ENCODE measurements at regions not wholly inside any gene's neighbourhood (a gene's known extent, or its start where the extent isn't known, plus 50 kb on each side); places are given as distances from the start of the nearest gene placed in this dataset.

GRCh38 chr7:106183952-106184351 lies 71.8 kb upstream of the SYPL1 start:
- no peak for DNase-seq (ENCODE audit: low spot score in 2 of 2)
- H3K4me3 ChIP-seq (ENCODE audit: low read depth, poor library complexity, severe bottlenecking): no peak overlapping the region
- intact Hi-C loops (cut with DNase I; ENCODE audit: low total_unique reads): no loop called here
- 79 to 87% methylated on average over 3 of the region's 3 CpGs for WGBS, 2 donors
- TF ChIP-seq CTCF (IDR thresholded peaks at IDR 0.05): no peak
- no peak for TF ChIP-seq POLR2A (IDR thresholded peaks at IDR 0.05)

- DNase-seq (ENCODE audit: low spot score in 2 of 2): no peak
- H3K4me3 ChIP-seq (ENCODE audit: low read depth, poor library complexity, severe bottlenecking): no peak overlapping the region
- 96 to 97% methylated on average over 1 of the region's 1 CpG for WGBS, 2 donors
- intact Hi-C loops (cut with DNase I; ENCODE audit: low total_unique reads): no loop called here
- TF ChIP-seq CTCF (IDR thresholded peaks at IDR 0.05): no peak
- no peak for TF ChIP-seq POLR2A (IDR thresholded peaks at IDR 0.05)
These were observed 70.8 kb upstream of the SYPL1 start for GRCh38 chr7:106182904-106183303.

- intact Hi-C loops (cut with DNase I; ENCODE audit: low total_unique reads): no loop called here
- DNase-seq (ENCODE audit: low spot score in 2 of 2): no peak
- 89 to 93% methylated on average over 4 of the region's 4 CpGs for WGBS, 2 donors
- no peak for TF ChIP-seq CTCF (IDR thresholded peaks at IDR 0.05)
- no peak for TF ChIP-seq POLR2A (IDR thresholded peaks at IDR 0.05)
- H3K4me3 ChIP-seq (ENCODE audit: low read depth, poor library complexity, severe bottlenecking): no peak overlapping the region
These were observed 69.7 kb upstream of the SYPL1 start for GRCh38 chr7:106181658-106182265.

- TF ChIP-seq POLR2A (IDR thresholded peaks at IDR 0.05): no peak
- TF ChIP-seq CTCF (IDR thresholded peaks at IDR 0.05): no peak
- H3K4me3 ChIP-seq (ENCODE audit: low read depth, poor library complexity, severe bottlenecking): no peak overlapping the region
- peak; percentile 47 to 89 for DNase-seq (ENCODE audit: low spot score in 2 of 2)
- WGBS, 2 donors: 49 to 71% methylated on average over 7 of the region's 7 CpGs
- intact Hi-C loops (cut with DNase I; ENCODE audit: low total_unique reads): no loop called here
These were observed 68.6 kb upstream of the SYPL1 start for GRCh38 chr7:106180721-106181120.

GRCh38 chr7:106179256-106179655 lies 67.1 kb upstream of the SYPL1 start:
- no peak overlapping the region for H3K4me3 ChIP-seq (ENCODE audit: low read depth, poor library complexity, severe bottlenecking)
- 93 to 96% methylated on average over 4 of the region's 4 CpGs for WGBS, 2 donors
- TF ChIP-seq CTCF (IDR thresholded peaks at IDR 0.05): no peak
- no peak for TF ChIP-seq POLR2A (IDR thresholded peaks at IDR 0.05)
- intact Hi-C loops (cut with DNase I; ENCODE audit: low total_unique reads): no loop called here
- DNase-seq (ENCODE audit: low spot score in 2 of 2): no peak

- WGBS, 2 donors: 90 to 93% methylated on average over 3 of the region's 3 CpGs
- TF ChIP-seq CTCF (IDR thresholded peaks at IDR 0.05): no peak
- TF ChIP-seq POLR2A (IDR thresholded peaks at IDR 0.05): no peak
- H3K4me3 ChIP-seq (ENCODE audit: low read depth, poor library complexity, severe bottlenecking): no peak overlapping the region
- intact Hi-C loops (cut with DNase I; ENCODE audit: low total_unique reads): no loop called here
- DNase-seq (ENCODE audit: low spot score in 2 of 2): no peak
These were observed 66.6 kb upstream of the SYPL1 start for GRCh38 chr7:106178593-106179134.
